Colonic mucosa (tissue), 4 donors: ENCODE measurements at regions not wholly inside any gene's neighbourhood (a gene's known extent, or its start where the extent isn't known, plus 50 kb on each side); places are given as distances from the start of the nearest gene placed in this dataset.

Experiments used
- DNase-seq: peaks from one replicate; pipeline ENCODE4 v3.0.0-alpha.2; 2020
- H3K27ac ChIP-seq: fragments of 200-600 bp; one replicate; pipeline ENCODE4 v1.8.0; 2021
- H3K27me3 ChIP-seq: fragments of 200-600 bp; one replicate; pipeline ENCODE4 v1.8.0; 2021
- H3K36me3 ChIP-seq: fragments of 200-600 bp; one replicate; pipeline ENCODE4 v1.8.0; 2021
- H3K4me1 ChIP-seq: fragments of 200-600 bp; one replicate; pipeline ENCODE4 v1.8.0; 2021; ENCODE audit warnings: mild to moderate bottlenecking
- H3K4me3 ChIP-seq: fragments of 200-600 bp; one replicate; pipeline ENCODE4 v1.8.0; 2021
- H3K9ac ChIP-seq, 2 donors: one replicate each; pipeline ENCODE4 v1.7.0; 2013; ENCODE audit warnings: control low read depth in 2 of 2, low read depth in 2 of 2, low read length in 2 of 2
- H3K9me3 ChIP-seq: fragments of 200-600 bp; one replicate; pipeline ENCODE4 v1.8.0; 2021
- CTCF ChIP-seq: fragments of 200-600 bp; IDR thresholded peaks from one replicate; pipeline ENCODE4 v1.8.0; 2022; ENCODE audit warnings: antibody characterized with exemption, mild to moderate bottlenecking
- intact Hi-C: fragments of 100-400 bp; cut with DNase I; formaldehyde crosslinking; loops from one replicate; pipeline ENCODE4 v1.14.1; 2022
- donor health status: healthy.
- donor health status: DM: no; HTN: no; CAD: no.
- donor health status: DM: no; HTN: no; CAD: no.

DNA sequence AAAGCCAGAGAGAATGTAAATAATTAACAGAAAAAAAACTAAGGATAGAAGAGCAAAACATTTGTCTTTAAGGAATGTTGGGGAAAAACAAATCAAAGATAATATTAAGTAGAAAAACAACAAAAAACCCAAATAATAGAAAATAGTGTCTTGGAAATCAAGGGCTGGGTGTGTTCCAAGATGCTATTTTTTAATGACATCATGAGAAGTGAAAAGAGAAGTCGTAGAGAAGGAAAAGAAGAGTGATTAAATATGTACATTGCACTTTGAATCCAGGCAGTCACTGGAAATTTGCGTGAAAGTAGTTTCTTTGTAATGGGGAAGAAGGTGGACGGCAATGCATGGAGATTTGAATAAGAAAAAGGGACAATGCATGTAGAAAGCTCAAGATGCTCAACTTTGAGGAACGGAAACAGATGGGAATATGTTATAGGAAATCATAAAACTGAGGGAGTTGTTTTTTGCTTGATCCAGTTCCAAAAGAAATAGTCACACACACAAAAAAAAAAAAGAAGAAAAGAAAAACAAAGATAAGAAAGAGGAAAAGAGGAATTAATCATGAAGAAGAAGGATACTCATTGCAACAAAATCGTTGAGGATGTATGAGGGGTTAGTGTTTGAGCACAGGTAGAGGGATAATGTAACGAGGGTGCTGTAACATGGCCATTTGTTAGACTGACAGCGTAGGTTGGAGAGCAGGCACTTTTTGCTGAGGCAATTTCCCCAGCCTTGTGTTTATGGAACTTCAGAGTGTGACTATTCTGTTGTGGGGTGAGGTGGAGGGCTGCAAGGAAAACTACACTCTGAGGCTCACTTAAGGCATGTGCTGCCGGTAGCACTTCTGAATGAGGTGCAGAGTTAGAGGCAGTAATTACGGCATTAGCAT, 184.1 kb downstream of the CALCRL start:
- no peak for DNase-seq
- Histone ChIP-seq H3K4me3 (no peak overlapping the region), H3K27ac (no peak overlapping the region), H3K27me3 (no peaks in the 10 kb centered on the region), H3K4me1 (no peaks in the 10 kb centered on the region), H3K9me3 (no peaks in the 10 kb centered on the region), H3K36me3 (no peaks in the 10 kb centered on the region), H3K9ac (no peak overlapping the region)
- intact Hi-C loops: no loop called here
- no peak for TF ChIP-seq CTCF

DNA sequence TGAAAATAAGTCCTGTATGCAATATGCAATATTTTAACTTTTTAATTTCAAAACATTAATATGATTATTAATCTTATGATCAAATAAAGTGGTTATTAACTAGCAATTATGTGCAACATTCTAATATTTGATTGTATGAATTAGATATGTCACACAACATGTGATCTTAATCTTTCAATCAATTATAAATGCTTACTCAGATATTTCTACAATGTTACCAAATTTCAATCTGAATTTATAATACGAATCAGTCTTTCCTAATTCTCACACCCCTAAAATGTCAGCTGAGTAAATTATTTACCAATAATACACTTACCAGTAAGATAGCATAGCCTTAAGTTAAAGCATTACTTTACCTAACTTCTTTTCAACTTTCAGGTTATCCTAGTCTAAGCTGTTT, 186.3 kb downstream of the CALCRL start:
- intact Hi-C loops: no loop called here

DNA sequence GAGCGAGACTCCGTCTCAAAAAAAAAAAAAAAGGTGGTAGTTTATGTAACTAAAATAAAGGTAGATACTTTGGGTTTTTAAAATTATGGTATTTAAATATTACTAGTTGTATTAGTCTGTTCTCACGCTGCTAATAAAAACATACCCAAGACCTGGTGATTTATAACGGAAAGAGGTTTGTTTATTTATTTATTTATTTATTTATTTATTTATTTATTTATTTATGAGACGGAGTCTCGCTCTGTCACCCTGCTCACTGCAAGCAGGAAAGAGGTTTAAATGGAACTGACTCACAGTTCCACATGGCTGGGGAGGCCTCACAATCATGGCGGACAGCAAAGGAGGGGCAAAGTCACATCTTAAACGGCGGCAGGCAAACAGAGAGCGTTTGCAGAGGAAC, 196.0 kb downstream of the CALCRL start:
- no peak overlapping the region for H3K9ac ChIP-seq
- no peaks in the 10 kb centered on the region for H3K9me3 ChIP-seq
- H3K4me1 ChIP-seq: no peaks in the 10 kb centered on the region
- no peaks in the 10 kb centered on the region for H3K36me3 ChIP-seq
- DNase-seq: no peak
- H3K27ac ChIP-seq: no peak overlapping the region
- intact Hi-C loops: no loop called here
- TF ChIP-seq CTCF: no peak
- no peaks in the 10 kb centered on the region for H3K27me3 ChIP-seq
- H3K4me3 ChIP-seq: no peak overlapping the region

More for the DNA sequence above, 186.3 kb downstream of the CALCRL start:
- Histone ChIP-seq H3K9ac (no peak overlapping the region), H3K4me1 (no peaks in the 10 kb centered on the region), H3K4me3 (no peak overlapping the region), H3K36me3 (no peaks in the 10 kb centered on the region), H3K27me3 (no peaks in the 10 kb centered on the region), H3K9me3 (no peaks in the 10 kb centered on the region), H3K27ac (no peak overlapping the region)
- TF ChIP-seq CTCF: no peak
- no peak for DNase-seq

DNA sequence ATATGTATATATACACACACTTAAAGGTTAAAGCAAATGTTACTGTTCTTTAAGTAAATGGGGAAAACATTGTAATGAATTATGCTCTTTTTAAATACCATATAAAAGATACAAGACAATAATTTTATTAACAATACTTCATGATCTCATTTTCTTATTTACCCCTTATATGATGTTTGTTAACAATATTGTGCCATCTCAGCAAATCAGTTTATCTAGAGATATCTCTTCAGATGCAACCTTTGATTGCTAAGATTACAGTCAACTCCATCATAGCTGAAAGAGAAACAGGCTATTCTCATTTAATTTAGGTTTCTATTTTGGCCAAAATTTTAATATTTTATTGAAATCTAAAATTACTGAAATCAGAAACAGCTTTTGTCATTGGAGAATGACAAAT, 197.9 kb downstream of the CALCRL start:
- intact Hi-C loops: no loop called here
- no peak overlapping the region for H3K9ac ChIP-seq
- H3K36me3 ChIP-seq: no peaks in the 10 kb centered on the region
- TF ChIP-seq CTCF: no peak
- H3K4me3 ChIP-seq: no peak overlapping the region
- no peaks in the 10 kb centered on the region for H3K9me3 ChIP-seq
- no peak overlapping the region for H3K27ac ChIP-seq
- no peak for DNase-seq
- H3K4me1 ChIP-seq: no peaks in the 10 kb centered on the region
- H3K27me3 ChIP-seq: no peaks in the 10 kb centered on the region

DNA sequence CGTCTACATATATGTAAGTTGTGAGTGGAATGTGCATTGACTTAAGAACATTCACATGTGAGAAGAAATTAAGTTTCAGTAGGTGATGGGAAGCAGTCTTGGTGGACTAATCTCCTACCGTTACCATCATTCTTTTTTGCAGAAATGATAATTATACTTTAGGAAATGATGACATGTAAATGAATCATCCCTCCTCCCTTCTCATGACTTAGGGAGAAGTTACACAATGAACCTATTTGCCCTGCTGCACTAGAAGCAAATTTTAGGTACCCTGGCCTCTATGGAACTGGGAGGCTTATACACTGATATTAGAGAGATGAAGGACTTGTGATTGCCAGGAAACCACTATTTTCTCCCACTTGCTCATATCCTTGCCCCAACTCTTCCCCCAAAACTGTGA, 214.2 kb downstream of the CALCRL start:
- no peak overlapping the region for H3K9ac ChIP-seq
- no peak for DNase-seq
- no peaks in the 10 kb centered on the region for H3K36me3 ChIP-seq
- TF ChIP-seq CTCF: no peak
- H3K4me3 ChIP-seq: no peak overlapping the region
- no peaks in the 10 kb centered on the region for H3K4me1 ChIP-seq
- intact Hi-C loops: no loop called here
- no peak overlapping the region for H3K27ac ChIP-seq
- H3K9me3 ChIP-seq: no peaks in the 10 kb centered on the region
- no peaks in the 10 kb centered on the region for H3K27me3 ChIP-seq
